Right lobe of liver (tissue), 4 donors: ENCODE measurements at regions not wholly inside any gene's neighbourhood (a gene's known extent, or its start where the extent isn't known, plus 50 kb on each side); places are given as distances from the start of the nearest gene placed in this dataset.
"Not testable (repeated sequence)": the region's sequence is repeated elsewhere in the genome, so short reads cannot be mapped to it uniquely, and the experiment has no call there.

Experiments used
- CTCF ChIP-seq, 4 donors: fragments of 200-600 bp in 3 of 4; fragments of 450-650 bp in 1 of 4; IDR thresholded peaks; one replicate each; pipeline versions ENCODE4 v1.5.1 to v1.8.0; 2016 to 2022; ENCODE audit warnings: antibody characterized with exemption in 4 of 4, mild to moderate bottlenecking in 2 of 4
- POLR2A ChIP-seq: fragments of 450-650 bp; IDR thresholded peaks from one replicate; pipeline ENCODE4 v1.6.1; 2017; ENCODE audit warnings: antibody characterized with exemption, mild to moderate bottlenecking
- donor health status: DM: no; HTN: no; CAD: no.
- donor health status: DM: no; HTN: no; CAD: no.
- donor health status: DM: no; HTN: yes; CAD: no.

DNA sequence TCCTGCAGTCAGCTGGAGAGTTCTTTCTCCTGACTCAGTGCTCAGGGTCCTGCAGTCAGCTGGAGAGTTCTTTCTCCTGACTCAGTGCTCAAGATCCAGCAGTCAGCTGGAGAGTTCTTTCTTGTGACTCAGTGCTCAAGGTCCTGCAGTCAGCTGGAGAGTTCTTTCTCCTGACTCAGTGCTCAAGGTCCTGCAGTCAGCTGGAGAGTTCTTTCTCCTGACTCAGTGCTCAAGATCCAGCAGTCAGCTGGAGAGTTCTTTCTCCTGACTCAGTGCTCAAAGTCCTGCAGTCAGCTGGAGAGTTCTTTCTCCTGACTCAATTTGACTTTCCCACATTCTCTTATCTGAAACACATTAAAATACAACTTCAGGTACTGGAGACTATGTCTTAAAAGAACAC, 1265.9 kb downstream of the CDH8 start:
- not testable (repeated sequence) for TF ChIP-seq CTCF (IDR thresholded peaks at IDR 0.05); POLR2A
